SK-N-SH (cell line): ENCODE measurements at regions not wholly inside any gene's neighbourhood (a gene's known extent, or its start where the extent isn't known, plus 50 kb on each side); places are given as distances from the start of the nearest gene placed in this dataset.

Experiments used
- CTCF ChIA-PET: fragments of 300-600, 350-600 bp; formaldehyde crosslinking; extraction: SDS; loops from one replicate; lab custom pipeline; 2021; lab: Yijun Ruan, JAX
- POLR2A ChIA-PET: fragments of 350-600 bp; sonication (Branson Sonifier 250); formaldehyde crosslinking; extraction: SDS; loops from one replicate; lab custom pipeline; 2020; ENCODE audit warnings: antibody characterized with exemption, inconsistent platforms; lab: Yijun Ruan, JAX
- DNase-seq: peaks from one replicate; pipeline ENCODE4 v3.0.0; 2012
- H2AFZ ChIP-seq: fragments of 200-600 bp; sonication (generic); 2 replicates; pipeline ENCODE4 v1.8.1; 2016; ENCODE audit warnings: antibody characterized with exemption, mild to moderate bottlenecking, low read depth
- H3F3A ChIP-seq: fragments of 200-600 bp; sonication (generic); replicated peaks from 2 replicates; pipeline ENCODE3; 2016; ENCODE audit warnings: antibody characterized with exemption, mild to moderate bottlenecking; ENCODE audit not compliant: insufficient read depth
- H3K27ac ChIP-seq, 2 experiments: fragments of 200-500 bp in 1 of 2; fragments of 200-600 bp in 1 of 2; sonication (Bioruptor generic) in 1 of 2; sonication (generic), shearing (Covaris generic) in 1 of 2; 2 replicates each; pipeline versions ENCODE4 v1.5.1 to v1.6.1; 2014 to 2016; ENCODE audit warnings: low read depth in 2 of 2, inconsistent platforms in 1 of 2, low read length in 1 of 2, mild to moderate bottlenecking in 1 of 2, mixed read lengths in 1 of 2
- H3K27me3 ChIP-seq: fragments of 200-600 bp; sonication (generic), shearing (Covaris generic); 2 replicates; pipeline ENCODE4 v1.6.1; 2016; ENCODE audit warnings: mixed run types; ENCODE audit not compliant: insufficient read depth
- H3K36me3 ChIP-seq, 2 experiments: fragments of 200-500 bp in 1 of 2; fragments of 200-600 bp in 1 of 2; sonication (Bioruptor generic) in 1 of 2; sonication (generic) in 1 of 2; replicated peaks in 1 of 2; 2 replicates each; pipeline versions ENCODE3 to v1.5.1; 2014 to 2016; ENCODE audit warnings: low read length in 1 of 2, mild to moderate bottlenecking in 1 of 2; ENCODE audit not compliant: insufficient read depth in 2 of 2, control insufficient read depth in 1 of 2
- H3K4me1 ChIP-seq, 2 experiments: fragments of 200-500 bp in 1 of 2; fragments of 200-600 bp in 1 of 2; sonication (Bioruptor generic) in 1 of 2; sonication (generic), shearing (Covaris generic) in 1 of 2; 2 replicates each; pipeline versions ENCODE4 v1.5.1 to v1.6.1; 2014 to 2016; ENCODE audit warnings: low read depth in 1 of 2, low read length in 1 of 2, mixed run types in 1 of 2; ENCODE audit not compliant: insufficient read depth in 2 of 2, control insufficient read depth in 1 of 2
- H3K4me2 ChIP-seq: fragments of 200-600 bp; sonication (generic), shearing (Covaris generic); 2 replicates; pipeline ENCODE4 v1.6.1; 2017; ENCODE audit warnings: mixed run types
- H3K4me3 ChIP-seq, 2 experiments: fragments of 200-500 bp in 1 of 2; fragments of 200-600 bp in 1 of 2; sonication (Bioruptor generic) in 1 of 2; sonication (generic), shearing (Covaris generic) in 1 of 2; 2 replicates each; pipeline versions ENCODE4 v1.5.1 to v1.8.1; 2014 to 2016; ENCODE audit warnings: low read depth in 2 of 2, inconsistent platforms in 1 of 2, low read length in 1 of 2, mild to moderate bottlenecking in 1 of 2, mixed read lengths in 1 of 2, moderate library complexity in 1 of 2
- H3K79me2 ChIP-seq: fragments of 200-600 bp; sonication (generic); 2 replicates; pipeline ENCODE4 v1.8.1; 2017; ENCODE audit warnings: mild to moderate bottlenecking; ENCODE audit not compliant: insufficient read depth
- H3K9ac ChIP-seq: fragments of 200-600 bp; sonication (generic); 2 replicates; pipeline ENCODE4 v1.6.1; 2017; ENCODE audit warnings: mixed run types
- H3K9me2 ChIP-seq: fragments of 200-600 bp; sonication (generic); 2 replicates; pipeline ENCODE4 v1.6.1; 2017; ENCODE audit warnings: mixed run types
- H3K9me3 ChIP-seq: fragments of 200-600 bp; sonication (generic); 2 replicates; pipeline ENCODE4 v1.6.1; 2017; ENCODE audit warnings: mixed run types, mild to moderate bottlenecking, moderate library complexity
- H4K20me1 ChIP-seq: fragments of 200-600 bp; sonication (generic); 2 replicates; pipeline ENCODE4 v1.6.1; 2017; ENCODE audit warnings: mild to moderate bottlenecking, mixed run types; ENCODE audit not compliant: insufficient read depth
- CHD2 ChIP-seq: fragments of 150-350 bp; IDR thresholded peaks from 2 replicates; pipeline ENCODE4 v1.6.1; 2018; ENCODE audit warnings: low read length; ENCODE audit not compliant: partially characterized antibody
- ELF1 ChIP-seq: IDR thresholded peaks from 2 replicates; pipeline ENCODE4 v1.4.0; 2012
- EP300 ChIP-seq, 2 experiments: IDR thresholded peaks; 2 replicates each; pipeline versions ENCODE4 v1.4.0 to v1.6.1; 2012; ENCODE audit warnings: borderline replicate concordance in 1 of 2, low read depth in 1 of 2, low read length in 1 of 2
- FOSL2 ChIP-seq: IDR thresholded peaks from 2 replicates; pipeline ENCODE4 v1.4.0; 2012; ENCODE audit warnings: low read depth, mild to moderate bottlenecking, moderate library complexity, borderline replicate concordance
- FOXJ3 ChIP-seq: sonication (generic); formaldehyde crosslinking; IDR thresholded peaks from 2 replicates; pipeline ENCODE4 v1.5.1; 2020; ENCODE audit warnings: mild to moderate bottlenecking, missing genetic modification reagents
- FOXM1 ChIP-seq: IDR thresholded peaks from 2 replicates; pipeline ENCODE4 v1.4.0; 2012; ENCODE audit warnings: low read depth, mild to moderate bottlenecking
- GABPA ChIP-seq: IDR thresholded peaks from 2 replicates; pipeline ENCODE4 v1.4.0; 2012; ENCODE audit warnings: low read depth, mild to moderate bottlenecking
- PBX3 ChIP-seq: IDR thresholded peaks from 2 replicates; pipeline ENCODE4; 2012
- POLR2AphosphoS5 ChIP-seq: IDR thresholded peaks from 2 replicates; pipeline ENCODE4 v1.6.1; 2012; ENCODE audit warnings: low read depth, low read length
- RAD21 ChIP-seq: IDR thresholded peaks from 2 replicates; pipeline ENCODE4 v1.6.1; 2012; ENCODE audit warnings: mild to moderate bottlenecking, low read length
- RFX5 ChIP-seq: IDR thresholded peaks from 2 replicates; pipeline ENCODE4 v1.6.1; 2012; ENCODE audit warnings: mild to moderate bottlenecking, improper control_type of control experiment, low read length
- RXRA ChIP-seq: IDR thresholded peaks from 2 replicates; pipeline ENCODE4 v1.4.0; 2012; ENCODE audit warnings: low read depth, mild to moderate bottlenecking, borderline replicate concordance
- SMC3 ChIP-seq: IDR thresholded peaks from 2 replicates; pipeline ENCODE4 v1.6.1; 2012; ENCODE audit warnings: low read depth, low read length, improper control_type of control experiment
- TAF1 ChIP-seq: IDR thresholded peaks from 2 replicates; pipeline ENCODE4 v1.6.1; 2012; ENCODE audit warnings: low read depth, mild to moderate bottlenecking, low read length, moderate library complexity, borderline replicate concordance
- TCF12 ChIP-seq: IDR thresholded peaks from 2 replicates; pipeline ENCODE4 v1.4.0; 2012
- USF2 ChIP-seq: fragments of 150-350 bp; IDR thresholded peaks from 2 replicates; pipeline ENCODE4 v1.6.1; 2017; ENCODE audit warnings: antibody characterized with exemption, low read length, low read depth, borderline replicate concordance
- YY1 ChIP-seq: IDR thresholded peaks from 2 replicates; pipeline ENCODE4 v1.4.0; 2012; ENCODE audit warnings: low read depth, mild to moderate bottlenecking
- WGBS: methylation state at CpG from one replicate; pipeline ENCODE4 v1.1.6; 2017; ENCODE audit warnings: low lambda C conversion rate; 5-methylcytosine and 5-hydroxymethylcytosine counted together
- TF ChIP-seq, protein P1 (sequence below): IDR thresholded peaks from 2 replicates; pipeline ENCODE4 v1.4.0; 2012; ENCODE audit warnings: low read depth, borderline replicate concordance

GRCh38 chr1:79252598-79252997 lies 246.1 kb upstream of the ADGRL4 start:
- Histone ChIP-seq H3K4me1 (no peaks in the 10 kb centered on the region), H3K9me2 (0 out of 2 replicates have a peak, but pooled peaks cover 3% of the 10 kb centered on the region), H3F3A (no peaks in the 10 kb centered on the region), H2AFZ (no peak overlapping the region), H3K4me2 (no peak overlapping the region), H3K36me3 (no peaks in the 10 kb centered on the region), H3K9me3 (no peaks in the 10 kb centered on the region), H3K9ac (no peak overlapping the region), H3K79me2 (no peaks in the 10 kb centered on the region), H3K27ac (no peak overlapping the region), H3K4me3 (no peak overlapping the region), H4K20me1 (no peaks in the 10 kb centered on the region), H3K27me3 (no peaks in the 10 kb centered on the region)
- POLR2A ChIA-PET = no interaction called here
- CTCF ChIA-PET = interaction anchor here (1.1 kb wide), 1 partner anchor 8 kb away, joined by 5 read pairs; no protein-coding TSS in a partner anchor
- WGBS = 78% methylated on average over 3 of the region's 3 CpGs
- TF ChIP-seq PBX3 (no peak), FOSL2 (no peak), EP300 (IDR thresholded peaks at IDR 0.05; ENCODE audit: borderline replicate concordance in 1 of 2, low read depth in 1 of 2, low read length in 1 of 2) (no peak), USF2 (no peak), RXRA (no peak), SMC3 (no peak), POLR2AphosphoS5 (no peak), FOXM1 (no peak), RFX5 (no peak), GABPA (no peak), TAF1 (no peak)
- TF ChIP-seq, protein P1, sequence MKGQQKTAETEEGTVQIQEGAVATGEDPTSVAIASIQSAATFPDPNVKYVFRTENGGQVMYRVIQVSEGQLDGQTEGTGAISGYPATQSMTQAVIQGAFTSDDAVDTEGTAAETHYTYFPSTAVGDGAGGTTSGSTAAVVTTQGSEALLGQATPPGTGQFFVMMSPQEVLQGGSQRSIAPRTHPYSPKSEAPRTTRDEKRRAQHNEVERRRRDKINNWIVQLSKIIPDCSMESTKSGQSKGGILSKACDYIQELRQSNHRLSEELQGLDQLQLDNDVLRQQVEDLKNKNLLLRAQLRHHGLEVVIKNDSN = no peak
- no peak for DNase-seq

DNA sequence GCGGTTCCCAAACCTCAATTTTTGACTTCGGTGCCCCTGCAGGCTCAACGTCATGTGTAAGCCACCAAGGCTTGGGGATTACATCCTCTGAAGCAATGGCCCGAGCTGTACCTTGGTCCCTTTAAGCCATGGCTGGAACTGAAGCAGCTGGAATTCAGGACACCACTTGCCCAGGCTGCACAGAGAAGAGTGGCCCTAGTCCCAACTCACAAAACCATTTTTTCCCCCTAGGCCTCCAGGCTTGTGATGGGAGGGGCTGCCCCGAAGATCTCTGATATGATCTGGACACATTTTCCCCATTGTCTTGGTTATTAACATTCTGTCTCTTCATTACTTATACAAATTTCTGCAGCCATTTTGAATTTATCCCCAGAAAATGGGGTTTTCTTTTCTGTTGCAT lies 233.3 kb upstream of the ADGRL4 start:
- 23% methylated on average over 5 of the region's 5 CpGs for WGBS
- TF ChIP-seq FOXM1 (no peak), YY1 (no peak), CHD2 (no peak), ELF1 (no peak), FOXJ3 (CRISPR knock-in tag) (no peak), RXRA (no peak), TCF12 (no peak), RAD21 (no peak)
- Histone ChIP-seq H2AFZ (no peak overlapping the region), H3K9me2 (no peaks in the 10 kb centered on the region), H3K79me2 (no peaks in the 10 kb centered on the region), H3K9me3 (no peaks in the 10 kb centered on the region), H3K27me3 (no peaks in the 10 kb centered on the region), H3K4me2 (no peak overlapping the region), H3K4me1 (peaks cover 0 to 13% of the 10 kb centered on the region in 2 experiments; a peak in 1 of 4 replicates), H3K9ac (no peak overlapping the region), H3K27ac (no peak overlapping the region), H3F3A (no peaks in the 10 kb centered on the region), H3K36me3 (no peaks in the 10 kb centered on the region), H4K20me1 (no peaks in the 10 kb centered on the region), H3K4me3 (no peak overlapping the region)
- no peak for DNase-seq
- ChIA-PET CTCF (no interaction called here), POLR2A (no interaction called here)
